GM18909 (cell line): ENCODE measurements at regions not wholly inside any gene's neighbourhood (a gene's known extent, or its start where the extent isn't known, plus 50 kb on each side); places are given as distances from the start of the nearest gene placed in this dataset.
A peak's percentile ranks its signal among the peaks of the same experiment; 100 is the strongest.
"Not testable (repeated sequence)": the region's sequence is repeated elsewhere in the genome, so short reads cannot be mapped to it uniquely, and the experiment has no call there.

Experiments used
- ATAC-seq: cut with Tn5 transposase; IDR thresholded peaks from one replicate; pipeline ENCODE4 v1.9.1; 2021; ENCODE audit warnings: mild to moderate bottlenecking; ENCODE audit not compliant: unreplicated experiment, poor library complexity

GRCh38 chr1:65059930-65060538 lies 88.0 kb upstream of the AK4 start:
- no peak for ATAC-seq

GRCh38 chr1:65062339-65062738 lies 85.7 kb upstream of the AK4 start:
- ATAC-seq: no peak

GRCh38 chr1:65063025-65063424 lies 85.0 kb upstream of the AK4 start:
- ATAC-seq: no peak

GRCh38 chr1:65064981-65065380 lies 83.0 kb upstream of the AK4 start:
- ATAC-seq: no peak

- ATAC-seq: no peak
These were observed 82.2 kb upstream of the AK4 start for GRCh38 chr1:65065524-65066418.

GRCh38 chr1:65066419-65066765 lies 81.6 kb upstream of the AK4 start:
- peak; percentile 3 for ATAC-seq

GRCh38 chr1:65066766-65067490 lies 81.1 kb upstream of the AK4 start:
- peak; percentile 52 for ATAC-seq

GRCh38 chr1:65067491-65068201 lies 80.4 kb upstream of the AK4 start:
- ATAC-seq: peak; percentile 34

- no peak for ATAC-seq
These were observed 79.6 kb upstream of the AK4 start for GRCh38 chr1:65068202-65069010.

- ATAC-seq: no peak
These were observed 78.9 kb upstream of the AK4 start for GRCh38 chr1:65069011-65069565.

GRCh38 chr1:65072845-65073244 lies 75.2 kb upstream of the AK4 start:
- no peak for ATAC-seq

GRCh38 chr1:65075123-65075976 lies 72.7 kb upstream of the AK4 start:
- ATAC-seq: peak; percentile 76

GRCh38 chr1:65077369-65077768 lies 70.6 kb upstream of the AK4 start:
- no peak for ATAC-seq

GRCh38 chr1:65079941-65080340 lies 68.1 kb upstream of the AK4 start:
- no peak for ATAC-seq

- no peak for ATAC-seq
These were observed 65.5 kb upstream of the AK4 start for GRCh38 chr1:65082346-65083040.

- ATAC-seq: no peak
These were observed 64.6 kb upstream of the AK4 start for GRCh38 chr1:65083263-65083896.

- no peak for ATAC-seq
These were observed 63.9 kb upstream of the AK4 start for GRCh38 chr1:65084066-65084465.

- ATAC-seq: not testable (repeated sequence)
These were observed 60.5 kb upstream of the AK4 start for GRCh38 chr1:65087519-65087918.
